ENCODE measurements at regions not wholly inside any gene's neighbourhood (a gene's known extent, or its start where the extent isn't known, plus 50 kb on each side); places are given as distances from the start of the nearest gene placed in this dataset.
"Not testable (repeated sequence)": the region's sequence is repeated elsewhere in the genome, so short reads cannot be mapped to it uniquely, and the experiment has no call there.

DNA sequence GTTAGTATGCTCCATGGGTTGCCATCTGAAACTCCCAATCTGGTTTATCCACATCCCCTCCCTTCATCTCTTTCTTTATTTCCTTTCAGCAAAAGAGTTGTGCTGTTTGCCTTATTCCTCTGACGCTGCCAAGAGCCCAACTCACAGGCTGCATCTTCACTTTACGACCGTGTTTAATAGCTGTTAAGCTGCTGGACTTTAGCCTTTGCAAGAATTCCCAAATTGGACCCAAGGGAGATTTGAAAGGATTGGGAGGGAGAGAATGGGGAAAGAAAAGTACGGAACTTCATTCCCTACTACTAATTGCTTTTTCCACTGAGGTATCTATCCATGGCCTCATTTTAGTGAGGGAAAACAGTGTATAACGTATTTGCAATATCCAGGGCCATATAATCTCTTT is 263.4 kb upstream of the MEIS1 start:
- DNase-seq = no peak

DNA sequence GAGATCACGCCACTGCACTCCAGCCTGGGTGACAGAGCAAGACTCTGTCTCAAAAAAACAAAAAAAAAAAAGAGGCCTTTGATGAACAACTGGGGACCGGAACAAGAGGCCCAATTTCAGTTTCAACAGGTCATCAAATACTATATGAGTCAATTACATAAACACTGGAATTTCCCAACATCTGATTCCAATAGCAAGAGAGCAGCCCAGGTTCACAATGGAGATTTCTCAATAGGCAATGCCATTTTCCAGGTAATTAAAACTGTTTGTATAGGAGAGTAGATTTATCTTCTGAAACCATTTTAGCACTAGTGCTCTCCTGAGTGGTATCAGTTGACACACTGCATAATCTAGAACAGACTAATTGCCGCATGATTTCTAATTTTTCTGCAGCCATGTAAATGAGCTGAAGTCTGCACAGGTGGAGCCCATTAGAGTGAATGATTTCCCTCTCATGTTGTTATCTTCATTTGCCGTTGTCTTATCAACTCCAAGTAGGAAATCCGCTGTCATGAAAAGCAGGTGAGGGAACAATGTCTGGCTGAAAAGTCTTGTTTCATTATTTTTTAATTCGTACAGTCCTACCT is 264.1 kb upstream of the MEIS1 start:
- DNase-seq = no peak

DNA sequence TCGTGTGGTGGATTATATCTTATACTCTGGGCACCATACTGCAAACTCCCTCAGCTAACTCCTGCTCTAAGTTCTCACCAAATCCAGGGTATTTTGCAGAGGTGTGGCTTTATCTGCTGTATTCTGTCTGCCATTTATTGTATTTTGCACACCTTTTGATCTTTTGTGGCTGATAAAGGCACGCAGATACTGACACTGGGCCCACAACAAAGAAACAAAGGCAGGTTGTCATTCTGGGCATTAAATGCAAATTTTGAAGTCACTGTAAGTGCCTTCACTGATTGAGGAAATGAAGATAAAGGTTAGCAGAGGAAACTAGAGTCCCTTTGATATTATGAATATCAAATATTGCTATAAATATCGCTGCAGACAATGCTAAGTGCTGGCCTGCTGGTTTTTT is 265.8 kb upstream of the MEIS1 start:
- no peak for DNase-seq

DNA sequence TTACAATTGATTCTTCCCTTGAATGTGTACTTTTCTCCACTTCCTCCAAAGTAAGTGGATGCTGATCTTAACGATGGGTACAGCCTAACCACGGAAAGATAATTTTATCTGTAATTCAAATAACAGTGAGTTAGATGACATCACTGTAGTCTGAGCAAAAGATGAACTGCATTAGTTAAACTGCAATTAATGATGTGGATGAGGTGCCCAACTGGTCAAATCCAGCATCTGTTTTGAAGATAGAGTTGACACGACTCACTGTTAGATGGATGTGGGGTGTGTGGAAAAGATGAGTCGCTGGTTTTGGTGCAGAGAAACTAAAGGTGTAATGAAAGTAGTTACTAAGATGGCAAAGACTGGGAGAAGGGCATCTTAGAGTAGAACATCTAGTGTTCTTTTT is 270.5 kb upstream of the MEIS1 start:
- no peak for DNase-seq

DNA sequence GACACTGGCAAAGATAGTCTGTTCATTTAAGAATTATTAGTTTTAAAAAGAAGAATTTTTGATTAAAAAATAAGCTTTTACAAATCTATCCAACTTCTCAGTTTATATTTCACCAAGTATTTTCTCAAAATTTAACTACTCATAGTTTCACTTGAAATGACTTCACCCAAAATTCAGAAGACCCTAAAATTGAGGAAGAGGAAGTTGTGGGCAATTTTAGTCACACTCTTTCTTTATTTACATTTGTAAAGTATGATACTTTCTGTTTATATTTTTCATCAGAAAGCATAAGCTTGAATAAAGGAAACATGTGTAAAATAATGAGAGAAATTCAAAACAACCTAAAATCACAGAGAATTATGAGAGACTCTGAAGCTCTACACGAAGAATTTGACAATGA is 278.8 kb upstream of the MEIS1 start:
- no peak for DNase-seq

DNA sequence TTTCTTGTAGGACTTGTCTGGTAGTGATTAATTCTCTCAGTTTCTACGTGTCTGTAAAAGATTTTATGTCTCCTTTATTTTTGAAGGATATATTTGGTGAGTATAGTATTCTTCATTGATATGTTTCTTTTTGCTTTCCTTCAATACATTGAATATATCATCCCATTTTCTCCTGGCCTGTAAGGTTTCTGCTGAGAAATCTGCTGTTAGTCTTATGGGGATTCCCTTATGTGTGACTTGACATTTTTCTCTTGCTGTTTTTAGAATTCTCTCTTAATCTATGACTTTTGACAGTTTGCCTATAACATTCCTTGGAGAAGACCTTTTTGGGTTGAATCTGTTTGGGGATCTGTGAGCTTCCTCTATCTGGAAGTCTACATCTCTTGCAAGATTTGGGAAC is 281.0 kb upstream of the MEIS1 start:
- no peak for DNase-seq

DNA sequence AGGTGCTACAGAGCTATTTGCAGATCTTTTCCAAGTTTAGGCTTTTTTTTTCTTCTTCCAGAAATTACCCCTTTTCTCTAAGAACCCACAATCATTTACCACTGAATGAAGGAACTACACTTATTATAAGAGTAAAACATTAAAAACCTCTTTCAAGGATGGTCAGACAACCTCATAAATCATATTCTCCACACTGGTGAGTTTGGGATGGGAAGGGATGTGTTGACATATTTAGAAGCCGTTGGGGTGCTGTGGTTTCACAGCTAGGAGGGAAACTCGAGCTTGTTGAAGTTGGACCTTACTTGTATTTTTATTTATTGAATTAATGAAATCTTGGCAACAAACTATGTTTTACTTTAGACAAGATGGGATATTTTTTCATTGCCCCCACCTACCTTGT is 289.4 kb upstream of the MEIS1 start:
- DNase-seq = no peak

DNA sequence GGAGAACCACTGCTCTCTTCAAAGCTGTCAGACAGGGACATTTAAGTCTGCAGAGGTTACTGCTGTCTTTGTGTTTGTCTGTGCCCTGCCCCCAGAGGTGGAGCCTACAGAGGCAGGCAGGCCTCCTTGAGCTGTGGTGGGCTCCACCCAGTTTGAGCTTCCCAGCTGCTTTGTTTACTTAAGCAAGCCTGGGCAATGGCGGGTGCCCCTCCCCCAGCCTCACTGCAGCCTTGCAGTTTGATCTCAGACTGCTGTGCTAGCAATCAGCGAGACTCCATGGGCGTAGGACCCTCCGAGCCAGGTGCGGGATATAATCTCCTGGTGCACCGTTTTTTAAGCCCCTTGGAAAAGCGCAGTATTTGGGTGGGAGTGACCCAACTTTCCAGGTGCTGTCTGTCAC is 290.6 kb upstream of the MEIS1 start:
- DNase-seq = not testable (repeated sequence)

DNA sequence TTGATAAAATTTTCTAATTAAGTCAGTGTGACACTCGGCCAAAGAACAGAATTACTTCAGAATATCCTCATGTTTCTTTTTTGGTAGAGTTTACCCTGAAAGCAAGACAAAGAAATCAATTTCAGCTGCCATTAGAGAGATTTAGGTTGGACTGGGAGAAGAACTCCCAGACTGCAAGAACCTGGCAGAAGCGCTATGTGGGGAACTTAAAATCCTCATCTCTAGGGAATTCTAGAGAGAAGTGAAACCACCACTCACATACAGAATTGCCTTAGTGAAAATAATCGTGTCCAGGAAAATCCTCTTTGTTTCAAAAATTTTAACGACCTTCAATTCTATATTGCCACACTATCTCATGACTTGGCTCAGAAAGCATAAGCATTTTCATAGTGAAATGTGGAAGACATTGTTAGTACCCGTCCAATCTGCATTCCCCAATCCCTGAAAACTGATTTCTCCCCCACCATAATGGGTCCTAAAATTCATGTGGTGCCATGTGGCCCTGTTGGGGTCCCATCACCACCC is 297.3 kb upstream of the MEIS1 start:
- DNase-seq = no peak

DNA sequence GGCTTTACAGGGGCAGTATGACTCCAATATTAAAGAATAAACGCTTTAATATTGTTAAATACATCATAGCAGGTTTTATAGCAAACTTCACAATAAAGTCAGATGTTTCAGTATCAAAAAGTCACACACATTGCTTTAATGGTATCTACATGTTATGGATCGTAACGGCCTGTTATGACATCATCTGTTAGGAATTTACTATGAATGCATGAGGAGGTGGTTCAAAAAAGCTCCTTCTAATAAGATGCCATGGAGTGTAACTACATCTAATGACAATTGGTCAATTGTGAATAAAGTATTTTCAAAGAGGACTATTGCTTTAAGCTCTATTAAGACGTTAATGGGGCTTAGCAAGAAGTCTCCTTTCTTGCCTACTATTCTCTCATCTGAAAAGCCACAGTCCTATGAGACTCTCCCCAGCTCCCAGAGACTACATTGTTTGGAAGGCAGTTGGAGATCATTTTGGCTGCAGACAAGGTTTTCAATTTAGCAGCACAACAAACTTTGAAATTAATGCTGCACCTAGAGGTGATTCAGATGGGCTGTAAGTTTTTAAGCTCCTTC is 300.7 kb upstream of the MEIS1 start:
- DNase-seq = no peak

DNA sequence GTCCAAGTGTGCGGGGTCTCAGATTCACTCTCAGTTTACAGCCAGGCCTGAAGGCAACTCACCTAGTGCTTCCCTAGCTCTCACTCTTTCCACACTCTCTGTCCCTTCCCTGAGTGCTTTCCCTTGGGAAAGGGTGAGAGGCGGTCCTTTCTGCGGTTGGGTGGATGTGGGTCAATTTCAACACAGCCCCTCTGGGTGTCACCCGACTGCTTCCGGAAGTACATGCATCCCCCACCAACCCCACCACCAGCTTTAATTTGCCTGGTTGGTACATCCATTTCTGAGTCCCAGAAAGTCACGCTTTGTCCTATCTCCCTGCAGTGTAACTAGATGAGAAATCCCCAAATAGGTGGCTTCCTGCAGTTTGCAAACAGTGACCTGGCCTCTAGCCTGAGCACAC is 307.3 kb upstream of the MEIS1 start:
- no peak for DNase-seq

DNA sequence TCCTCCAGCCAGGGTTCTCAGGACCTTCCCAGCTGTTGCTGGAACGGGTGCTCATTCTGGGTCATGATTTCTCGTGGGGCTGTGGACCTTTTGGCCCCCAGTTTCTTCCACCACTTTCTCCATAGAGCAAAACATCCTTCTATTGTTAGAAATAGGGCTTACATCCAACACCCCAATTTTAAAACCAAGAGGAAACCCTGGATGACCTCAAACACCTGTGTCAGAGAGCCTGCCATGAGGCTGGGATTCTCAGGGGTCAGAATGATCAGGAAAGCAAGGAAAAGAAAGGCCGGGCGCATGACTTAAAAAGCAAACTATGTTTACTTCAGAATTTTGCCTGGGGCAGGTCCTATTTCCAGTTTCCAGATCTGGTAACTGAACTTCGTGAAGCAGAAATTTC is 307.9 kb upstream of the MEIS1 start:
- DNase-seq = no peak

DNA sequence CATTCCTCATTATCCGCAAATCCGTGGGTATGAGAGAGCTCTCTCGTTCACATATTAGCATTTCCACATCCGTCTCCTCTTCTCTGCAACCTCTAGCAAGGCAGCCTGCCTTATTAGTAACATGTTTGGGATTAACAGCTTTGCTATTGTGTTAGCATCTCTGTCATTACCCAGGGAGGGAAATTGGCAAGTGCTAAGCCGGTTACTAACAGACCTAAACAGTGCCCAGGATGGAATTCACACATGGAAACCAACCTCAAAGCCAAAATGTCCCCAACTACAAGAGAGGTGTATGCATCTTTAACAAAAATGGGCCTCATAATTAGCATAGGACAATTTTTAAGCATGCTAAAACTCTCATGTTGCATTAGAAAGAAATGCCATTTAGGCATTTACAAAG is 309.0 kb upstream of the MEIS1 start:
- DNase-seq = no peak

DNA sequence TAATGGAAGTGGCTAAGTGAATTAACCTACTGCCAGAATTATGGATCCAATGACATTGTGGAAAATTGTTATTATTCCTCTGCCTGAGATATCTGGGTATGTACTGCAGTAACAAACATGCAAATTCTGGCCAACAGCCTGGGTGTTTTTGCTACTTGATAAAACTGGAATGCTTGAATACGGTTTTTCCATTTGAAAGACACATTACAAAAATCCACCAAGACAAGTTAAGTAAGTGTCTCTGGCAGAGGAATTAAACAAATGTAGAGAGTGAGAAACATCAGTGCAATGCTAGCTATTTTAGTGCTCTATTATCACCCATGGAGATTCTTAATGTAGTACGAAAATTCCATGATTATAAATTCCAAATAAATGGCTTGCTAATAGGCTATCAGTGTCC is 312.4 kb upstream of the MEIS1 start:
- no peak for DNase-seq

DNA sequence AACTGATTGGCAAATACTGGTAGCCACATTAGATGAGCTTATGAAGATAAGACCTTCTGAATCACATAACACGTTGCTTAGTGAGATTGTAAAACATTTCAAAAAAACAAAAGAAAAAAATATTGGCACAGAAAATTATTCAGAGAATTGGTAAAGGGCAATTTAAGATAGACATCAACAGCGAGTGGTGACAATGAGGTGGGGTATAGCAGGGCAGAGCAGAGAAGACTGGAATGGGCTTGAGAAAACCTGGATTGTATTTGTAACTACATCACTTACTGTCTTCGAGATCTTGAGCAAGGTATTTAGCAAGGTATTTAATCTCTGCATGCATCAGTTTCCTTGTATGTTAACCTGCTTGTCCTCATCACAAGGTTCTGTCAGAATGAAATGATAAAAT is 313.0 kb upstream of the MEIS1 start:
- DNase-seq = no peak

DNA sequence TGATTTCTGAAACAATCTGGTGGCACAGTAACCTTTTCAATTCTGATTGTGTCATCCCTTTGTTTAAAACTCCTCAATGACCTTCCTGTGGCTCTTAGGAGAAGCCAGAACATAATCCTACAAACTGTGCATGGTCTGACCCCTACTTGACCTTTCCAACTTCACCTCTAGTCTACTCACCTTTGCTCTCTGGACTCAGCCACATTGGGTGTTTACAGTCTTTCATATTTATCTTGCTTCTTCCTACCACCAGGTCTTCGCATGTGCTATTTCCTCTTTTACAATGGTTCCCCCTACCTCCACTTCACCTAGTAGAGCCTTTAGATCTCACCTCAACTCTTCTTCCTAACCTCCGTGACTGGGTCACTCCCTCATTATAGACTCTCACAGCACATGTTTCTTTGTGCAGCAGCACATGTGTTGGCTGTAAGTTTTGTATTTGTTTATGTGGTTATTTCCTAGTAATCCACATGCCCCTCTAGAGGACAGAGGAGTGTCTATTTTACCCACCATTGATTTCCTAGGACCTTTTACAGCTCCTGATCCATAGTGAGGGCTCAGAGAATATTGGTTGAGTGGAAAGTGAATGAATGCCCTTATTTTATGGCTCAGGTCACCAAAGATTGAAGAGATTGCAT is 320.8 kb upstream of the MEIS1 start:
- no peak for DNase-seq

DNA sequence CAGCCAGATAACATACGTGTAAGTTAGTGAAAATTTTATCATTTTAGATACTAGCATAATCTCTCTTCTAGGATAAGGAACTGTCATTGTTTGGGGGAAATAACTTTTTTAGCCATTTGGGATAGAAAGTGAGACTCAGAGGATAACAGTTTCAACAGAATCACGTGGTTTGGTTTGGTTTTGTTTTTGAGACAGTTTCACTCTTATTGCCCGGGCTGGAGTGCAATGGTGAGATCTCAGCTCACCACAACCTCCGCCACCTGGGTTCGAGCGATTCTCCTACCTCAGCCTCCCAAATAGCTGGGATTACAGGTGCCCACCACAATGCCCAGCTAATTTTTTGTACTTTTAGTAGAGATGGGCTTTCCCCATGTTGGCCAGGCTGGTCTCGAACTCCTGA is 323.2 kb upstream of the MEIS1 start:
- no peak for DNase-seq

DNA sequence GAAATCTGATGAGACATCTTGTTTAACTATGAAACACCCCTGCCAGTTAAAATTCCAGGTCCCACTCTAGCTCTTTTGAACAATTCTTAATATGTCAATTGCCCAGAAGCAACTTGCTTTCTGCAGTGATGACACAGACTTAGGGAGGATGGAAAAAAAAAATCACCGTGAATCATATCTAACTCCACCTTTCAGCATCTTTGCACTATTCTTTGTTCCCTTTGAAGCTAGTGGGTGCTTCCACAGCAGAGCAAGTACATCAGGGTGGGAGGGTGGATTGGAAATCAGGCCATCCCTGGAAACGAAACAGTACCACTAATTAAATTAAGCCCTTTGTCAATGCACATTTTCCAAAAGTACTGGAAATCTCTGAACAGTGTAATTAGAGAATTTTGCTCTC is 324.3 kb upstream of the MEIS1 start:
- DNase-seq = no peak

DNA sequence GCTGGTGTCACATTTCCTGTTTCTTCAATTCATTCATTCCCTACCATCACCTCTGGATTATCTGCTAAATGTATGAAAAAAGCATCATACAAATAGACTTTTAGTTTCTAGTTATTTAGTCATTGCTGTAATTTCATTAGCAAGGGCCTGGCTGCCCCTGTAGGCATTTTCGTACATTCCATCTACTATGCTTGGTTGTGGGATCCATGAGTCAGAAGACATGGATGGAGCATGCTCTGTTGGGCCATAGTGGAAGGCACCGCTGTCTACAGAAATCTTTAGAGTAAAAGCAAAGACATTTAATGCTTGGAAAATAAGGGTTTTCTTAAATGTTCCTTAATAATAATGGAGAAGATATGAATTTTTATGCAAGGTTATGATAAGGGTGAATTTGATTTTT is 324.8 kb upstream of the MEIS1 start:
- no peak for DNase-seq

DNA sequence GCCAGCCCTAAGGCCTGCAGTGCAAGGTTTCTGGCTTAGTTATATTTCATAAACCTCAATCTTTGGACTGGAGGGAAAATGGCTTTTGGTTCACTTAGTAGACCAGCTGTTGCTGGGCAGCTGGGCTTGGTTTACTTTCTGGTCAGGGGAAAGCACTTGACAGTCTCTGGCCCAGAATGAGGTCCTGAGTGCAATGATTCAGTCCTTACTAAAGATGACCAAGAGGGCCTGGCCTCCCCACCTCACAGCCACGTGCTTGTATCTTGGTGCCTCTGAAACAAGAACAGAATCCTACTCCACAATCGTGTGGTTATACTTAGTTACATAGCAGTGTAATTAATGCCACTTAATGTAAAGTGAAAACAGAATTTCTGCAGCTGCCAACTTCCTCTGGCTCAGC is 325.5 kb upstream of the MEIS1 start:
- no peak for DNase-seq

DNA sequence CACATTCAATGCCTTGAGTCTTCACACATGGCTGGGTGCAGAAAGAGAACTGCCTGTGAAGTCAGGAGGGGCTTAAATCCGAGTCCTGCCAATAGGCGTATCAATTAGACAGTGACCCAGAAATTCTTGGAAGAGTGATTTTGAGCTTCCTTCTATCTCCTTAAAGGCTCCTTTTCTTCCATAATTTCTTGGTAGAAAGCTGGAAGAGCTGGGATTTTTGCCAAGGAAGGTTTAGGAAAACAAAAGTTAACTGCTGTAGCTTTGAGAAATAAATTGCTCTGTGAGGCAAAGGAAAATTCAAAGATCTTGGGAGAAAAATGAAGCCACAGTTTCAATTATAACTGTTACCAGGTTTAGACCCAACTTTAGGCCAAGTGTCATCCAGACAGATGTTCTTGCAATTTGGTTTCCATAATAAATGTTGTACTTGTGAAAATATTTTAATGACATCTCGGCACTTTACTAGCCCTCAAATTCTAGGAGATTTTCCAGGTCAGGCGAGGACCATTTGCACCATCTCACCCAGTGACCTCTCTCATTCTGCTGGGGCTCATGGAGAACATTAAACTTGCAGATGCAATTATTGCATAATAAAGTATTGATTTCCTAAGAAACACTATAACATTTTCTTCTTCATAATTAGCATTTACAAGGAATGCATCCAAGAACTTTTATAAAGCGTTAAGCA is 329.7 kb upstream of the MEIS1 start:
- DNase-seq = no peak

DNA sequence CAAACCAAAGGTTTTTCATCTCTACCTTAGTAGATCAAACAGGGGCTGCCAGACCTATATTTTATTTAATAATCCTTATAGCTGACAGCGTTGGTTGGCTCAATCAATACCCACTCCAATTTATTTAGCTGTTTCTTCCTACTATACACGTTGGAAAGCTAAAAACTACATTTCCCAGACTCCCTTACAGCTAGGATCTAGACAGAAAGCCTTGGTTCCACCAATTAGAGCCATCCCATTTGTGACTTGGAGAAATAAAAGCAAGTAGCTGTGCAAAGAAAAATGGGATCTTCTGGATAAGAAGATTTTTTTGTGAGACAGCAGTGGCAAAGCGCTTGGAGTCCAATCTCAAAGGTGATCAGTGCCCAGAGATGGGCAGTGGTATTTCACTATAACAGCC is 331.3 kb upstream of the MEIS1 start:
- no peak for DNase-seq

DNA sequence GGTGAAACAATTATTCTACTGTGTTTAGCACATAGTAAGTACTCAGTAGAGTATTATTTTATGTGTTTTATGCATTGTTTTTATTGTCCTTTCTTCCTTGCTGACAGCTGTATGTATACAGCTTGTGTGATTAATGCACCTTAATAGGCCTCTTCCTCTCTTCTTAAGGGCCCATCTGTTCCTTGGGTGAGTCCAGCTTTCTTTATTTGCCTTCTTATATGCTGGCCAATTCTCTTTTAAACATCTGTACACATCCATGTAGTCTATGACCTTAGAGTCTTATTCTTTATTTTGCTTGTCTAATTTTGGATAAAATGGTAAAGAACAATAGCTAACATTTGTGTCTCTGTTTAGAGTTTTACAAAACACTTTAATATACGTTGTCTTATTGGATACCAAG is 333.7 kb upstream of the MEIS1 start:
- DNase-seq = no peak

DNA sequence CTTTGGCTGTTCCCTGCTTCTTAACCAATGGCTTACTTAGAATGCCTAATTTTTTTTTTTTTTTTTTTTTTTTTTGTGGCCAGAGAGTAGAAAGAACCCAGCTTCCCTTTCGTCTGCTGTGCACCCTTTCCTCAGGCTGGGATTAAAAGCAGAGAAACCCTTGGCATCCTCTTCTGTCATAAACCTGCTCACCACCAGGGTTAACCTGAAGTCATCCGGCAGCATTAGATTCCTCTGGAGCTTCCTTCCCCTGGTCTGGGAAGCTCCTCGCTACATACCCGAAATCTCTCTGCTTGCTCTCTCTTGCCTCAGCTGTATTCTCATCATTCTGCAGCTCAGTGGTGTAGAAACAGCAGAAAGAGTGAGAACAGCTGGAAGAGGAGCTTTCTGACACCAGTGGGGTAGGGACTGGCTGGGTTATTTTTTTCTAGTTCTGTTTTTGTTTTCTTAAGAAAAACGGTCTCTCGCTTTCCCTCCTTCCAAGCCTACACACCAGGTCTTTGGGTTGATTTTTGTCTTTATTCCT is 339.0 kb upstream of the MEIS1 start:
- DNase-seq = no peak

Data from stimulated activated CD4-positive, alpha-beta T cell treated with anti-CD3 and anti-CD28 coated beads, Interleukin-2, amount 100 ng/mL, for 24 hours (primary cell).